ENCODE measurements at regions not wholly inside any gene's neighbourhood (a gene's known extent, or its start where the extent isn't known, plus 50 kb on each side); places are given as distances from the start of the nearest gene placed in this dataset.

DNA sequence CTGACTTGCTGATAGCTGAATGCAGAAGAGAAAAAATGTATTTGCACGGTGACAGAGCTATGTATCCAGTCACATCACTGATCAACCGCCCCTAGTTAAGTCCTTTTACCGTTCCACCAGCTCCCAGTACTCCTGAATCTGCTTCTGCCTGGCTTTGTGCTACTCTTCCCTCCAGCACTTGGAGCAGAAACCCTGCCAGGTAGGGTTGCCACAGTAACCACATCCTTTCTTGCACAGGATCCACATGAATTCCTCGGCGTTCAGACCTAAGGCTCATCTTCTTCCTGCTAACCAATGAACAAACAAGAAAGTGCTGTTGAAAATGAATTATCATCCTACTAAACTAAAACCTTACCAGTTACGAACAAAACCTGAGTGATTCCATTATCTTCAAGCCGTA, 52.0 kb upstream of the KCTD7 start:
- RAD21 ChIA-PET (ENCODE audit: unreplicated experiment) = no interaction called here
- ATAC-seq (no peak), DNase-seq (ENCODE audit: low read depth, low spot score) (no peak), FAIRE-seq (no peak)
- CTCF ChIA-PET = no interaction called here
- peaks cover 25% of the 10 kb centered on the region for H3K79me2 ChIP-seq (ENCODE audit: control insufficient read depth, insufficient read depth, low read length)
- no peak overlapping the region for H3K4me3 ChIP-seq
- H2AFZ ChIP-seq (ENCODE audit: control insufficient read depth, low read depth, low read length) = no peak overlapping the region
- peaks cover 5% of the 10 kb centered on the region; the same call in 1 of the 2 replicates for H3K4me1 ChIP-seq (ENCODE audit: control insufficient read depth, insufficient read depth, low read length)
- POLR2A ChIA-PET = interaction anchor here (0.5 kb wide), 1 partner anchor 78 kb away, joined by 3 read pairs; no protein-coding TSS in a partner anchor
- WGBS (ENCODE audit: insufficient coverage, insufficient replicate concordance, low lambda C conversion rate, missing lambda C conversion rate) = 98% methylated on average over 7 of the region's 7 CpGs
- no TSS peak for BruUV-seq (replicated peaks)
- H3K27me3 ChIP-seq (replicated peaks in 1 of 2; ENCODE audit: control insufficient read depth in 2 of 2, insufficient read depth in 2 of 2, low read length in 1 of 2) = no peaks in the 10 kb centered on the region
- no peak overlapping the region for H3K4me2 ChIP-seq (ENCODE audit: control insufficient read depth, insufficient read depth)
- H3K9ac ChIP-seq (ENCODE audit: control insufficient read depth, insufficient read depth, low read length) = no peak overlapping the region
- TF ChIP-seq SMC3 (IDR thresholded peaks at IDR 0.05; ENCODE audit: borderline replicate concordance, low read length) = no peak
- TF ChIP-seq, protein P1, sequence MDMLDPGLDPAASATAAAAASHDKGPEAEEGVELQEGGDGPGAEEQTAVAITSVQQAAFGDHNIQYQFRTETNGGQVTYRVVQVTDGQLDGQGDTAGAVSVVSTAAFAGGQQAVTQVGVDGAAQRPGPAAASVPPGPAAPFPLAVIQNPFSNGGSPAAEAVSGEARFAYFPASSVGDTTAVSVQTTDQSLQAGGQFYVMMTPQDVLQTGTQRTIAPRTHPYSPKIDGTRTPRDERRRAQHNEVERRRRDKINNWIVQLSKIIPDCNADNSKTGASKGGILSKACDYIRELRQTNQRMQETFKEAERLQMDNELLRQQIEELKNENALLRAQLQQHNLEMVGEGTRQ (IDR thresholded peaks at IDR 0.05; ENCODE audit: borderline replicate concordance, low read depth, low read length) = no peak
- TF ChIP-seq SREBF1 (IDR thresholded peaks at IDR 0.05; ENCODE audit: low read length) = no peak
- TF ChIP-seq CHD4 (IDR thresholded peaks at IDR 0.05) = no peak
- TF ChIP-seq NR2C1 (IDR thresholded peaks at IDR 0.05) = no peak
- no peak for TF ChIP-seq SIX5 (IDR thresholded peaks at IDR 0.05; ENCODE audit: low read depth, low read length, severe bottlenecking)
- no peak for TF ChIP-seq NFYA (IDR thresholded peaks at IDR 0.05; ENCODE audit: borderline replicate concordance, low read depth, low read length)
- no peak for TF ChIP-seq SP1 (IDR thresholded peaks at IDR 0.05; ENCODE audit: low read depth, low read length)
- TF ChIP-seq FOS (IDR thresholded peaks at IDR 0.05; ENCODE audit: borderline replicate concordance, extremely low read depth, insufficient read length) = no peak
- TF ChIP-seq MTA3 (IDR thresholded peaks at IDR 0.05; ENCODE audit: borderline replicate concordance, low read length) = no peak
- TF ChIP-seq, protein P2, sequence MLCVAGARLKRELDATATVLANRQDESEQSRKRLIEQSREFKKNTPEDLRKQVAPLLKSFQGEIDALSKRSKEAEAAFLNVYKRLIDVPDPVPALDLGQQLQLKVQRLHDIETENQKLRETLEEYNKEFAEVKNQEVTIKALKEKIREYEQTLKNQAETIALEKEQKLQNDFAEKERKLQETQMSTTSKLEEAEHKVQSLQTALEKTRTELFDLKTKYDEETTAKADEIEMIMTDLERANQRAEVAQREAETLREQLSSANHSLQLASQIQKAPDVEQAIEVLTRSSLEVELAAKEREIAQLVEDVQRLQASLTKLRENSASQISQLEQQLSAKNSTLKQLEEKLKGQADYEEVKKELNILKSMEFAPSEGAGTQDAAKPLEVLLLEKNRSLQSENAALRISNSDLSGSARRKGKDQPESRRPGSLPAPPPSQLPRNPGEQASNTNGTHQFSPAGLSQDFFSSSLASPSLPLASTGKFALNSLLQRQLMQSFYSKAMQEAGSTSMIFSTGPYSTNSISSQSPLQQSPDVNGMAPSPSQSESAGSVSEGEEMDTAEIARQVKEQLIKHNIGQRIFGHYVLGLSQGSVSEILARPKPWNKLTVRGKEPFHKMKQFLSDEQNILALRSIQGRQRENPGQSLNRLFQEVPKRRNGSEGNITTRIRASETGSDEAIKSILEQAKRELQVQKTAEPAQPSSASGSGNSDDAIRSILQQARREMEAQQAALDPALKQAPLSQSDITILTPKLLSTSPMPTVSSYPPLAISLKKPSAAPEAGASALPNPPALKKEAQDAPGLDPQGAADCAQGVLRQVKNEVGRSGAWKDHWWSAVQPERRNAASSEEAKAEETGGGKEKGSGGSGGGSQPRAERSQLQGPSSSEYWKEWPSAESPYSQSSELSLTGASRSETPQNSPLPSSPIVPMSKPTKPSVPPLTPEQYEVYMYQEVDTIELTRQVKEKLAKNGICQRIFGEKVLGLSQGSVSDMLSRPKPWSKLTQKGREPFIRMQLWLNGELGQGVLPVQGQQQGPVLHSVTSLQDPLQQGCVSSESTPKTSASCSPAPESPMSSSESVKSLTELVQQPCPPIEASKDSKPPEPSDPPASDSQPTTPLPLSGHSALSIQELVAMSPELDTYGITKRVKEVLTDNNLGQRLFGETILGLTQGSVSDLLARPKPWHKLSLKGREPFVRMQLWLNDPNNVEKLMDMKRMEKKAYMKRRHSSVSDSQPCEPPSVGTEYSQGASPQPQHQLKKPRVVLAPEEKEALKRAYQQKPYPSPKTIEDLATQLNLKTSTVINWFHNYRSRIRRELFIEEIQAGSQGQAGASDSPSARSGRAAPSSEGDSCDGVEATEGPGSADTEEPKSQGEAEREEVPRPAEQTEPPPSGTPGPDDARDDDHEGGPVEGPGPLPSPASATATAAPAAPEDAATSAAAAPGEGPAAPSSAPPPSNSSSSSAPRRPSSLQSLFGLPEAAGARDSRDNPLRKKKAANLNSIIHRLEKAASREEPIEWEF (IDR thresholded peaks at IDR 0.05; ENCODE audit: insufficient replicate concordance, low read depth, low read length) = no peak
- no peak for TF ChIP-seq EZH2 (IDR thresholded peaks at IDR 0.05; ENCODE audit: borderline replicate concordance, control insufficient read depth, low read depth, low read length)
- no peak for TF ChIP-seq MTA2 (IDR thresholded peaks at IDR 0.05; ENCODE audit: low read depth)
- no peak for TF ChIP-seq KLF5 (IDR thresholded peaks at IDR 0.05; ENCODE audit: partially characterized antibody)
- no peak for TF ChIP-seq WRNIP1 (IDR thresholded peaks at IDR 0.05; ENCODE audit: borderline replicate concordance, low read depth, low read length)
- TF ChIP-seq FOXM1 (IDR thresholded peaks at IDR 0.05; ENCODE audit: low read depth, low read length) = no peak
- H3K27ac ChIP-seq (ENCODE audit: control insufficient read depth, insufficient read depth) = no peak overlapping the region
- no peaks in the 10 kb centered on the region for H4K20me1 ChIP-seq (ENCODE audit: control insufficient read depth, insufficient read depth)
- H3K36me3 ChIP-seq (ENCODE audit: control insufficient read depth in 2 of 2, insufficient read depth in 2 of 2, low read length in 1 of 2) = peaks cover 0 to 20% of the 10 kb centered on the region in 2 experiments
- SMC1A ChIA-PET (ENCODE audit: uncharacterized antibody, unreplicated experiment) = no interaction called here
- in situ Hi-C loops (cut with MboI) (no loop called here), intact Hi-C loops (cut with micrococcal nuclease; ENCODE audit: unreplicated experiment) (no loop called here)
- no peaks in the 10 kb centered on the region for H3K9me3 ChIP-seq (replicated peaks; ENCODE audit: control insufficient read depth, insufficient read depth, low read length)

Data from GM12878 (cell line).